SH-SY5Y (cell line): ENCODE measurements at regions not wholly inside any gene's neighbourhood (a gene's known extent, or its start where the extent isn't known, plus 50 kb on each side); places are given as distances from the start of the nearest gene placed in this dataset.

Experiments used
- GATA2 ChIP-seq: IDR thresholded peaks from 2 replicates; pipeline ENCODE4 v1.6.1; 2011; ENCODE audit warnings: mild to moderate bottlenecking, low read depth, low read length
- GATA3 ChIP-seq: IDR thresholded peaks from 2 replicates; pipeline ENCODE4 v1.6.1; 2011; ENCODE audit warnings: low read depth, mild to moderate bottlenecking, low read length, moderate library complexity

DNA sequence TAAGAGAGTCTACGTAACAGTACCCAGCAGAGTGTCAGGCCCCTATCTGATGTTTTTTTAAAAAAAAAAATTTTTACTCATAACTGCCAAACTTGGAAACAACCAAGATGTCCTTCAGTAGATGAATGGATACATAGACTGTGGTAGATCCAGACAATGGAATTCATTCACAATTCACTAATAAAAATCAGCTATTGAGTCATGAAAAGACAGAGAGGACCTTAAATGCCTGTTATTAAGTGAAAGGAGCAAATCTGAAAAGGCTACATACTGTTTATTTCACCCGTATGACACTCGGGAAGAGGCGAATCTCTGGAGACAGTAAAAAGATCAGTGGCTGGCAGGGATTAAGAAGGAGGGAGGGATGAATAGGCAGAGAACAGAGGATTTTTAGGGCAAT is 541.4 kb upstream of the TENM4 start:
- TF ChIP-seq GATA2 (no peak), GATA3 (no peak)
